ENCODE measurements at regions not wholly inside any gene's neighbourhood (a gene's known extent, or its start where the extent isn't known, plus 50 kb on each side); places are given as distances from the start of the nearest gene placed in this dataset.

DNA sequence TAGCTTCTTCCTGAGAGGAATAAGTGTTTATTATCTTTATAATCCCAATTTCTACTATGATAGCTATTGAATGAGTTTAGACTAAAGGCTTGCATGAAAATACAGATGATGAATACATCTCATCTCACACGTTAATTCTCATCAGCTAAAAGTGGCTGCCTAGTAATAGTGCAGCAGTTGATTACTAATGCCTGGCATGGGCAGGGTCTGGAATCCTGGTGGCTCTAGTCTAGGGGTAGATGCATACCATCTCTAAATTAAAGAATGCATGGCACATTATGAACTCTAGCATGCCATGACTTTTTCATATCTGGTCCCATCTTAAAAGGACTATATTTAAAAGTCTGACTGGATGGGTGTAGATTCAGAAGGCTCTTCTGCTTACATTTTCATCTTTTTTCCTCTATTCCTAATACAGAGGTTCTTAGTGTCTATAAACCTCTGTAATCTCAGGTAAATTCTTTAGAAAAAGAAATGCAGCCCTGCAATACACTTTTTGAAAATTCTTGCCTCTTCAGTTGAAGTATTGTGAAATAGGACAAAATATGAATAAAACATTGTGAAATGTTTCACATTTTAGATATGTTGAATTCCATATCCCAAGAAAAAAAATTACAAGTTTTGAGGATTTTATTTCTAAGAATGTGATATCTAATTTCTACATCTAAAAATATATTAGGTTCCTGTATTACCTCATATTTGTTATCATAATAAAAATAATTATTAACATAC, 187.6 kb downstream of the C11orf87 start:
- Mint-ChIP-seq H3K9me3 (no peaks in the 10 kb centered on the region), H3K4me1 (peaks cover 11% of the 10 kb centered on the region), H3K36me3 (no peaks in the 10 kb centered on the region), H3K27ac (no peak overlapping the region), H3K27me3 (ENCODE audit: low read depth) (peaks cover 27% of the 10 kb centered on the region), H3K4me3 (no peak overlapping the region)
- no peak for DNase-seq (ENCODE audit: low spot score in 2 of 2, unreplicated experiment in 2 of 2)
- no peak for TF ChIP-seq CTCF (IDR thresholded peaks at IDR 0.05; ENCODE audit: unreplicated experiment)

- Mint-ChIP-seq H3K9me3 (peaks cover 9% of the 10 kb centered on the region), H3K4me1 (no peaks in the 10 kb centered on the region), H3K36me3 (no peaks in the 10 kb centered on the region), H3K27me3 (ENCODE audit: low read depth) (peaks cover 17% of the 10 kb centered on the region), H3K27ac (no peak overlapping the region), H3K4me3 (no peak overlapping the region)
- DNase-seq (ENCODE audit: low spot score in 2 of 2, unreplicated experiment in 2 of 2) = no peak
- TF ChIP-seq CTCF (IDR thresholded peaks at IDR 0.05; ENCODE audit: unreplicated experiment) = no peak
Measured at GRCh38 chr11:109612496-109612895, 190.5 kb downstream of the C11orf87 start.

DNA sequence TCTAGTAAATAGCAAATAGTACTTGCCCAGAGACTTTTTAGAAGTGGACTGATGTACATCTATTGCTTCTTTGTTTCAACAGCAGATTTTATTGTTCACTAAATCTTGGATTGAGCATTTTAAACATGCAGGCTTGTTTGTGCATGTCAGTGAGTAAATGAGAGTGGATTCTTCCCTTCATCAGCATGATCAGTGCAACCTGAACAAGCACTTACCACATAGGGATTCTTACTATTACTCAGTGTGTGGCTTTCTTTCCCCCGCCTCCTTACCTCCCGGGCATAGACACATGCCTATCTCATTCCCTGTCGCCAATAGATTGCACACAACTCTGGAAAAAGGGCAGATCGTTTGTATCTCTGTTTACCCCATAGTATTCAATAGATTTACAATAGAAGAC, 197.5 kb downstream of the C11orf87 start:
- Mint-ChIP-seq H3K4me1 (no peaks in the 10 kb centered on the region), H3K27ac (no peak overlapping the region), H3K4me3 (no peak overlapping the region), H3K27me3 (ENCODE audit: low read depth) (peaks cover 3% of the 10 kb centered on the region), H3K9me3 (peaks cover 9% of the 10 kb centered on the region), H3K36me3 (no peaks in the 10 kb centered on the region)
- DNase-seq (ENCODE audit: low spot score in 2 of 2, unreplicated experiment in 2 of 2) = no peak
- no peak for TF ChIP-seq CTCF (IDR thresholded peaks at IDR 0.05; ENCODE audit: unreplicated experiment)

GRCh38 chr11:109629734-109630133, 207.7 kb downstream of the C11orf87 start:
- no peak overlapping the region for H3K4me3 Mint-ChIP-seq
- no peak for TF ChIP-seq CTCF (IDR thresholded peaks at IDR 0.05; ENCODE audit: unreplicated experiment)
- H3K9me3 Mint-ChIP-seq = peaks cover 22% of the 10 kb centered on the region
- no peak overlapping the region for H3K27ac Mint-ChIP-seq
- DNase-seq (ENCODE audit: low spot score in 2 of 2, unreplicated experiment in 2 of 2) = no peak
- no peaks in the 10 kb centered on the region for H3K36me3 Mint-ChIP-seq
- peaks cover 13% of the 10 kb centered on the region for H3K27me3 Mint-ChIP-seq (ENCODE audit: low read depth)
- H3K4me1 Mint-ChIP-seq = peaks cover 2% of the 10 kb centered on the region

GRCh38 chr11:109641549-109641948, 219.6 kb downstream of the C11orf87 start:
- Mint-ChIP-seq H3K9me3 (no peaks in the 10 kb centered on the region), H3K4me1 (peaks cover 6% of the 10 kb centered on the region), H3K27me3 (ENCODE audit: low read depth) (peaks cover 31% of the 10 kb centered on the region), H3K4me3 (no peak overlapping the region), H3K27ac (no peak overlapping the region), H3K36me3 (no peaks in the 10 kb centered on the region)
- TF ChIP-seq CTCF (IDR thresholded peaks at IDR 0.05; ENCODE audit: unreplicated experiment) = no peak
- no peak for DNase-seq (ENCODE audit: low spot score in 2 of 2, unreplicated experiment in 2 of 2)
